Stimulated activated naive B cell treated with anti-CD40 and anti-IgM and Interleukin-4, amounts not matched to agents 10 μg/mL and 1 μg/mL and 100 μg/mL, for 72 hours (primary cell): ENCODE measurements at regions not wholly inside any gene's neighbourhood (a gene's known extent, or its start where the extent isn't known, plus 50 kb on each side); places are given as distances from the start of the nearest gene placed in this dataset.

ENCODE experiments used
- ATAC-seq, 2 donors: fragments of 150-1000 bp; cut with Tn5 transposase; replicated peaks; 2 replicates each; pipeline ENCODE4 v1.10.0; 2021; ENCODE audit warnings: moderate library complexity in 1 of 2
- DNase-seq: peaks from one replicate; pipeline ENCODE4 v3.0.0; 2021
- H3K27ac Mint-ChIP-seq: one replicate; pipeline ENCODE4 v1.8.0; 2022; ENCODE audit warnings: mild to moderate bottlenecking, mixed read lengths
- H3K27me3 Mint-ChIP-seq, 2 donors: one replicate each; pipeline ENCODE4 v1.8.0; 2022; ENCODE audit warnings: mixed read lengths in 2 of 2
- H3K36me3 Mint-ChIP-seq, 2 donors: one replicate each; pipeline ENCODE4 v1.8.0; 2022; ENCODE audit warnings: mixed read lengths in 2 of 2, mild to moderate bottlenecking in 1 of 2
- H3K4me1 Mint-ChIP-seq, 2 donors: one replicate each; pipeline ENCODE4 v1.8.0; 2022; ENCODE audit warnings: mixed read lengths in 2 of 2, mild to moderate bottlenecking in 1 of 2
- H3K4me3 Mint-ChIP-seq, 2 donors: one replicate each; pipeline ENCODE4 v1.8.0; 2022; ENCODE audit warnings: mild to moderate bottlenecking in 2 of 2, mixed read lengths in 2 of 2, moderate library complexity in 1 of 2
- H3K9me3 Mint-ChIP-seq, 2 donors: one replicate each; pipeline ENCODE4 v1.8.0; 2022; ENCODE audit warnings: mixed read lengths in 2 of 2, mild to moderate bottlenecking in 1 of 2

DNA sequence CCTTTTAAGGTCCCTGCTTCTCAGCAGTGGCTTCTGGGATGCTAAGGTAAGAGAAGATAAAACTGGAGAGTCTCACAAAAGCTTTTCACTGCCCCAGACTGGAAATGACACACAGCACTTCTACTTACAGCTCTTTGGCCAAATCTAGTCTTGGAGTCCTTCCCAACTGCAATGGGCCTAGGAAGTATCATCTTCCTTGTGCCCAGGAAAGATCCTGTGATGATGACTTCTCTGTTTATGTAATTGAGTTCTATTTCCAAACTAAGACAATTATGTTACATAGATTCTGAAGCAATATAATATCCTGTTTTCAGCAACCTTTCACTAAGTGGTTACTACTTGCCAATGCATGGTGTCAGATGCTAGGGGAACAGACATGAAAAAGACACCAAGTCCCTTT is 234.1 kb downstream of the PTEN start:
- ATAC-seq (no peak), DNase-seq (no peak)
- no peaks in the 10 kb centered on the region for H3K9me3 Mint-ChIP-seq
- no peak overlapping the region for H3K4me3 Mint-ChIP-seq
- no peaks in the 10 kb centered on the region for H3K36me3 Mint-ChIP-seq
- peaks cover 12 to 15% of the 10 kb centered on the region in 2 donors for H3K4me1 Mint-ChIP-seq
- no peaks in the 10 kb centered on the region for H3K27me3 Mint-ChIP-seq
- H3K27ac Mint-ChIP-seq = no peak overlapping the region

DNA sequence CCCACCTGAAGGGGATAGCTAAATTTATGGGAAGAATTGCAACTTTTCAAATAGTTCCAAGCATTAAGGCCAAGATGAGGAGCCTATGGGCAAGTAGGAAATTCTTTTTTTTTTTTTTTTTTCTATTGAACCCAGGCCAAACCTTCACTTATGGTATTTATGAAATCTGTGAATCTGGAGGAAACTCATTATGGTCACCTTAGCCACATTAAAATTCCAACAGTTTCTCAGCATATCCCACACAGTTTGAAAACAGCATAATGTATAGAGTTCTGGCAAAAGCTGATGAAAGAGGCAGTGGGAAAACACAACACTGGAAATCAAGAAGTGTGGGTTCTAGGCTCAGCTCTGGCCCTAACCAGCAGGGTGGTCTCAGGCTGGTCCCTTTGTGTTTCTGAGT is 236.9 kb downstream of the PTEN start:
- H3K27me3 Mint-ChIP-seq = no peaks in the 10 kb centered on the region
- no peak for ATAC-seq
- no peak overlapping the region for H3K4me3 Mint-ChIP-seq
- no peaks in the 10 kb centered on the region for H3K9me3 Mint-ChIP-seq
- H3K36me3 Mint-ChIP-seq = no peaks in the 10 kb centered on the region
- DNase-seq = no peak
- H3K27ac Mint-ChIP-seq = no peak overlapping the region
- peaks cover 16 to 21% of the 10 kb centered on the region in 2 donors for H3K4me1 Mint-ChIP-seq

DNA sequence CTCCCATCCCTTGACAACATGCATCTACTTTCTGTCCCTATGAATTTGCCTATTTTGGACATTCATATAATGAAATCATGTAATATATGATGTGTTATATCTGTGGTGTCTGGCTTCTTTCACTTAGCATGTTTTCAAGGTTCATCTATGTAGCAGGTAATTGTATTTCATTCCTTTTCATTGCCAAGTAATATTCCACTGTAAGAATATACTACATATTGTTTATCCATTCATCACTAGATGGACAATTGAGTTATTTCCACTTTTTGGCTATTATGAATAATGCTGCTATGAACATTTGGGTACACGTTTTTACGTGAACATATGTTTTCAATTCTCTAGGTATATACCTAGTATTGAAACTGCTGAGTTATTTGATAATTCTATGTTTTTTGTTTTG is 238.2 kb downstream of the PTEN start:
- DNase-seq (no peak), ATAC-seq (no peak)
- Mint-ChIP-seq H3K4me1 (peaks cover 23 to 30% of the 10 kb centered on the region in 2 donors), H3K36me3 (no peaks in the 10 kb centered on the region), H3K27ac (no peak overlapping the region), H3K9me3 (no peaks in the 10 kb centered on the region), H3K4me3 (no peak overlapping the region), H3K27me3 (no peaks in the 10 kb centered on the region)

DNA sequence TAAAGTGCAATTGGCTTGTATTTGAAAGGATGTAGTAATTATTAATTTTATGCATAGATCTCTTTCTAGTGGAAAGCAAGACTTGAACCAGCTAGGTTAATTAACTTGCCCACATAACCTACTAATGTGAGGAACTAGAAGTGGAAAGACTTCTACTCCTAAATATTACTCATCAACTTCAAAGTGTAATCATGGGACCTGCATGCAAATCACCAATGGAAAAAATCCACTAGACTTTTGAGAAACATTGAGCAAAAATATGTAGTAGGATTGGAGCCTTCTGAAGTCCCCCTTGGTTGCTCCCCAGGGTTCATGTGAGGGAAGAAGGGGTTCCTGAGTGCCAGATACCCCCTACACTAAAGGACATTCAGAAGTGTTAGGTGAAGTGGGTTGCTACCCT is 240.2 kb downstream of the PTEN start:
- H3K27ac Mint-ChIP-seq = no peak overlapping the region
- no peak for ATAC-seq
- H3K4me1 Mint-ChIP-seq = peaks cover 38 to 49% of the 10 kb centered on the region in 2 donors

DNA sequence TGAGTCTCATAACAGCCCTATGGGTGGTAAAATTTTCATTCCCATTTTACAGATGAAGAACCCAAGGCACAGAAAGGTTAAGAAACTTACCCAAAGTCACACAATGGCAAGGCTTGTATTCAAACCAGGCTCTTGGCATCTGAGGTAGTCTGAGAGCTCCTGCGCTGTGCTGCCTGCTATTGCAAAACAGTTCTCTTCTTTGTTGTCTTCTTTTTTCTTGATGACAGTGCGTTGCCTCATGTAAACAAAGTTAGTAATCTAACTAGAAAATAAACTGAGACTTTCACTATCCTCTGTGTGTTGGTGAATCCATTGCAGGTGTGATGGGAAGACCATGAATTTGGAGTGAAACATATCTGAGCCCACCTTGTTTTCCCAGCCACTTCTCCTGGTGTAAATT is 240.8 kb downstream of the PTEN start:
- H3K27me3 Mint-ChIP-seq = no peaks in the 10 kb centered on the region
- H3K9me3 Mint-ChIP-seq = no peaks in the 10 kb centered on the region
- DNase-seq = no peak
- ATAC-seq = no peak
- H3K36me3 Mint-ChIP-seq = no peaks in the 10 kb centered on the region
- peaks cover 38 to 49% of the 10 kb centered on the region in 2 donors for H3K4me1 Mint-ChIP-seq
- H3K27ac Mint-ChIP-seq = no peak overlapping the region
- no peak overlapping the region for H3K4me3 Mint-ChIP-seq

More for the DNA sequence above, 240.2 kb downstream of the PTEN start:
- no peak overlapping the region for H3K4me3 Mint-ChIP-seq
- H3K9me3 Mint-ChIP-seq = no peaks in the 10 kb centered on the region
- H3K36me3 Mint-ChIP-seq = no peaks in the 10 kb centered on the region
- no peaks in the 10 kb centered on the region for H3K27me3 Mint-ChIP-seq
- no peak for DNase-seq

DNA sequence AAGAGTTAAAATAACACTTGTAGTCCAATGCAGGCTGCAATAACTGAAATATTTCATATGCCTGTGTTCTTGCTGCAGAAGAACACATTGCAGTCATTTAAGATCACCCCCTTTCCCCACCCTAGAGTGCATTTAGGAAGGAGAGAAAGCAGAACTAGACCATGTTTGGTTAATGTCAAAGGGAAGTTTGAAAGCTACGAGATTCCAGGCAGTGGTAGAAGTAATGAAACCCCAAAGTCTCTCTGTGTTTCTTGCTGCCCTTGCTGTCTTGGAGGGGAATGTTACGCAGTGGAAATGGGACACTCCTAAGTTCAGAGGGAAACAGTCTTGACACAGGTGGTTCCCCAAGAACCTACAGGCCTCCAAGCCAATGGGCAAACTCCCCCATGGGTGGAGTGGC is 242.9 kb downstream of the PTEN start:
- no peak overlapping the region for H3K27ac Mint-ChIP-seq
- H3K4me1 Mint-ChIP-seq = peaks cover 49 to 50% of the 10 kb centered on the region in 2 donors
- no peaks in the 10 kb centered on the region for H3K36me3 Mint-ChIP-seq
- H3K4me3 Mint-ChIP-seq = no peak overlapping the region
- H3K27me3 Mint-ChIP-seq = no peaks in the 10 kb centered on the region
- DNase-seq (no peak), ATAC-seq (peak; percentile 20 to 31)
- no peaks in the 10 kb centered on the region for H3K9me3 Mint-ChIP-seq

DNA sequence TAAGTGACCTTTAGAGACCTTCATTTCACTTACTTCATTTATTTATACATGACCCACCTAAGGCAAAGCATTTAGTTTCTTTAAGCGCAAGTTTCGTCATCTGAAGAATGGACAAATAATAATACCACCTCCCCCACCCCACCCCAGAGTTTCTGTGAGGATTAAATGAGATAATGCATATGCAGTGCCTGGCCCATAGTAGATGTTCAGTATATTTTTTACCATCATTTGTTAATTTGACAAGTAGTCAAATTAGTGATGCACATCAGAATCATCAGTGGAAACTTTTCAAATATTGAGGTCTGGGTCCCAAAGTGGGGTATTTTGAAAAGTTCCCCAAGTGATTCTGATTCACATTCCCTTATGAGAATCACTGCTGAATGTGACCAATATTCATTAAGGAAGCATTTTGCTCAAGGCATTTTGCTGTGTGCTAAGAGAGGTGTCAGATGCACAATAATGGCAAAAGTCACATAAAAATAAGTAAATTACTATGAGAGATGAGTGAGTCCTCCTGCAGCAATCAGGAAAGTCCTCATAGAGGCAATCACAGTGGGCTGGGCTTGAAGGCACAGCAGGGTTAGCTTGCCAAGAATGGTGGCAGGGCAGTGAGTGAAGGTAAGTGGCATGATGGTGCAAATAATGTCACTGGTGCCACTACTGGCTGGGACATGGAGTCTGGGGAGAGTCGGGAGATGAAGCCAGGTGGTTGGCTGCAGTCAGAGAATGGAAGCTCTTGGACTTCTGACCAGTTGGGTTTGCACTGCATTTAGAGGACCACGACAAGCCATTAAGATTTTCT is 244.1 kb downstream of the PTEN start:
- DNase-seq (no peak), ATAC-seq (no peak)
- Mint-ChIP-seq H3K27me3 (no peaks in the 10 kb centered on the region), H3K4me3 (peak overlapping the region in 1 of 2 donors; percentile 37), H3K27ac (peak overlapping the region; percentile 89), H3K4me1 (peaks cover 49 to 55% of the 10 kb centered on the region in 2 donors), H3K9me3 (no peaks in the 10 kb centered on the region), H3K36me3 (no peaks in the 10 kb centered on the region)

DNA sequence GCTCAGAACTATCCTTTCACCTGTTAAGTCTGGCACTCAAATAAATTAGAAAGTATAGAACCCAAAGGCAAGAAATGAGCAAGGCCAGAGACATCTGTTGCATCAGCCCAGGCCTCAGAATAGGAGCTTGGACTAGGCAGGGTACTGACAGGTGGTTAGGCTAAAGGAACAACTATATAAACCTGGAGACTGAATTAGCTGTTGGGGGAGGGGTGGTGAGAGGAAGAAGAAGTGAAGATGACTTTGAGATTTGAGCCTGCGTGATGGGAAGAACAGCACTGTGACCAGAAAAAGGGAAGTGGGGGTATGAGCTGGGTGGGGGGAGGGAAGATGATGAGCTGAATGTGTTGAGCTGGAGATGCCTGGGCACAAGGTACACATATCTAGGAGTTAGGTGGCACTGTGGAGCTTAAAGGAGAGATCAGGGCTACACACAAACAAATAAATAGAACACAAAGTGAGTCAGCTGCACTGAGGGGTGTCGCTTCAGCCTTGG is 244.7 kb downstream of the PTEN start:
- no peaks in the 10 kb centered on the region for H3K9me3 Mint-ChIP-seq
- peak overlapping the region; percentile 0 to 37 for H3K4me3 Mint-ChIP-seq

DNA sequence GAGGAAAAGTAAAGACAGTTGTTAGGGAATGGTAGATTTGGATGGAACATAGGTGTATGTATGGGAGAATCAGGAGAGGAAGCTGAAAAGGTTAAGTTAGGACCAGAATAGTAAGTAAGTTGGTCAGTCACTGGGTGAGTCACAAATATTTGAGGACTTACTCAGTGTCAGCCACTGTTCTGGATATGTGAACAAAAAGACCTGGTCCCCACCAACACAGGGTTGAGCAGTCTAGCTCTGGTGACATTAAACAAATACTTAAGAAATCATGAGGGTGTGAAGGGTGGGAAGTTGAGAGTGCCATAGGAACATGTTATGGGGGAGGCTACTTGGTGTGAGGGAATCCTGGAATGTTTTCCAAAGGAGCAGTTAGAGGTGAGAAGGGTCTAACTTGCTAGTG is 246.9 kb downstream of the PTEN start:
- H3K4me3 Mint-ChIP-seq = peak overlapping the region; percentile 49 to 65
- no peak for DNase-seq
- H3K36me3 Mint-ChIP-seq = peaks cover 2% of the 10 kb centered on the region in 2 donors
- no peaks in the 10 kb centered on the region for H3K9me3 Mint-ChIP-seq
- peak overlapping the region; percentile 89 for H3K27ac Mint-ChIP-seq
- peak; percentile 52 to 54 for ATAC-seq
- no peaks in the 10 kb centered on the region for H3K27me3 Mint-ChIP-seq
- peaks cover 29 to 61% of the 10 kb centered on the region in 2 donors for H3K4me1 Mint-ChIP-seq

More for the DNA sequence above, 244.7 kb downstream of the PTEN start:
- peak overlapping the region; percentile 89 for H3K27ac Mint-ChIP-seq
- no peaks in the 10 kb centered on the region for H3K27me3 Mint-ChIP-seq
- DNase-seq (peak; percentile 65), ATAC-seq (peak; percentile 41 to 49)
- peaks cover 48 to 58% of the 10 kb centered on the region in 2 donors for H3K4me1 Mint-ChIP-seq
- no peaks in the 10 kb centered on the region for H3K36me3 Mint-ChIP-seq

DNA sequence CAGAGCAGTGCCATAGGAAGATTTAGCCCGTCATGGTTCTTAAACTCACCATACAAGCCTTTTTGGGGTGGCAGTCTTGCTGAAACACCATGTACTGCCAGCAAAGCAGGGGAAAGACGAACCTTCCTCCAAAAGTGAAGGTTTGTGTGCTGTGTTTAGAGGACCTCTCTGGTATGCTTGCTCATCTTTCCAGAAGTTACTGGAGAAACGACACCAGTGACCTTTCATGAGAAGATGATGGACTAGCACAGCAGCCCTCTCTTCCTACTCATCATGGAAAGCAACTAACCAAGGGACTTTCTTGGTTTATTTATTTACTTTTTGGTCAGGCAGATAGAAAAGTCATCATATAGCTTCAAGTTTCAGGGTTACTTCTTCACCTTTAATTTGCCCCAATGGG is 247.4 kb downstream of the PTEN start:
- peak overlapping the region; percentile 49 to 65 for H3K4me3 Mint-ChIP-seq
- ATAC-seq (peak; percentile 65), DNase-seq (peak; percentile 56)
- no peaks in the 10 kb centered on the region for H3K9me3 Mint-ChIP-seq
- H3K27me3 Mint-ChIP-seq = no peaks in the 10 kb centered on the region
- peak overlapping the region; percentile 89 for H3K27ac Mint-ChIP-seq
- peaks cover 27 to 61% of the 10 kb centered on the region in 2 donors for H3K4me1 Mint-ChIP-seq
- peaks cover 2% of the 10 kb centered on the region in 2 donors for H3K36me3 Mint-ChIP-seq

DNA sequence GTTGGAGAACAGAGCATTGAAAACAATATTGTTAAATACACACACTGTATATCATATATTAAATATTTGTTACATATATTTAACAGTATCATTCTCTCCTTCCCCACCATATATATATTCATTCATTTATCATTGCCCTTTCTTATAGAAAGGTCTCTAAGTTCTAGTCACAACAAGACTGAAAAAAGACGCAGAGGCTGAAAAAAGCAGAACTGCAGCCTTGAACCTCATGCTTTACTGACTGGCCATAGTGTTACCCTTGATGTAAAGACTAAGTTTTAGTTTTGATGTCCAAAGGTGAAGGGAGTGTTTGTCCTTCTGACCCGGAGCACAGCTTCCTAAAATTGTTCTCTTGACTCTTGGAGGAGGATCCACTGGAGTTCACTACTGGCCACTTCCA is 247.9 kb downstream of the PTEN start:
- DNase-seq (peak; percentile 55), ATAC-seq (peak; percentile 58 to 64)
- peak overlapping the region in 1 of 2 donors; percentile 33 for H3K4me3 Mint-ChIP-seq
- H3K4me1 Mint-ChIP-seq = peaks cover 23 to 57% of the 10 kb centered on the region in 2 donors
- peaks cover 2% of the 10 kb centered on the region in 2 donors for H3K36me3 Mint-ChIP-seq
- H3K9me3 Mint-ChIP-seq = no peaks in the 10 kb centered on the region
- H3K27me3 Mint-ChIP-seq = no peaks in the 10 kb centered on the region
- H3K27ac Mint-ChIP-seq = peak overlapping the region; percentile 75

DNA sequence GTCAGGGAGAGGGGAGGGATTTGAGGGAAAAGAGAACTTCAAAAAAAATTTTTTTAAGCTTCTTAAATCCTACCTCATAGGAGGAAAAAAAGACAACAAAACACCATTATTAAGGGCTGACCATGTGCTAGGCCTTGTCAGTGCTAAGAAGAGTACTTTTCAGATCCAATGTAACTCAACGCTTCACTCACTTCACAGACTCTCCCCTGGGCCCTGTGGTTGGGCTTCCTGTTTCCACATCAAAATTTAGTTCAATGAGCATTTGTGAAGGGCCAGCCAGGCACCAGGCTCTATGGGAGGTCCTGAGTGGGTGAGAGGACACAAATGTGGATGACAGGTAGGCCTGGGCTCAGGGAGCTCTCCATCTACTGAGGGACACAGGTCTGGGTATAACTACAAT is 249.8 kb downstream of the PTEN start:
- peak overlapping the region; percentile 22 to 54 for H3K4me3 Mint-ChIP-seq
- no peaks in the 10 kb centered on the region for H3K27me3 Mint-ChIP-seq
- H3K9me3 Mint-ChIP-seq = no peaks in the 10 kb centered on the region
- peak overlapping the region; percentile 89 for H3K27ac Mint-ChIP-seq
- ATAC-seq (peak; percentile 31 to 34), DNase-seq (peak; percentile 72)
- peaks cover 2% of the 10 kb centered on the region in 2 donors for H3K36me3 Mint-ChIP-seq
- H3K4me1 Mint-ChIP-seq = peaks cover 4 to 41% of the 10 kb centered on the region in 2 donors

DNA sequence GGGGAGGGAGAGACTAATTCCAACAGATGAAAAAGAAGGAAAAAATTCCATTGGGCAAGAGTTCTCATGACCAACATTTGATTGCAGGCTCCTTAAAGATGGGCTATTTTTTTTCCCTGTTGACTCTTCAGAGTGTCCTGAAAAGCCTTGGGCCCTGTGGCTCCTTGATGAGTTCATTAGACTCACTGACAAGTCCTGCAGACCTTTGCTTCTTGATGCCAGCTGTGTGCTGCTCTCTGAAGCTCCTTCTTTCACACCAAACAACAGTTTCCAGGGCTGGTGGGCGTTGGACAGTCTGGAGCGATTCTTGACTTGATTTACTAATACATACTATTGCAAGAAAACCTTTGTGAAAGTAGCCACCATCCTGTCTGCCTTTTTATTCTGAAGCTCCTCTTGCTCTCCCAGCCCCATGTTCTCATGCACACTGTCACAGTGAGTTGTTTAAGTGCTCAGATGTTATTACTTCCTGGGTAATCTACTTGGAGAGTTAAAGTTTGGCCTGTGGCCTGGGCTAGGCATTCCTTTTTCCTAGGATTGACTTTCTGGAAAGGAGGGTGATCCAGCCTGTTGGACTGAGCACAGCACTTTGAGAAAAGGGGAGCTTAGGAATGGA is 250.3 kb downstream of the PTEN start:
- H3K9me3 Mint-ChIP-seq = no peaks in the 10 kb centered on the region
- H3K4me1 Mint-ChIP-seq = peaks cover 0 to 39% of the 10 kb centered on the region in 2 donors
- peaks cover 2% of the 10 kb centered on the region in 2 donors for H3K36me3 Mint-ChIP-seq

DNA sequence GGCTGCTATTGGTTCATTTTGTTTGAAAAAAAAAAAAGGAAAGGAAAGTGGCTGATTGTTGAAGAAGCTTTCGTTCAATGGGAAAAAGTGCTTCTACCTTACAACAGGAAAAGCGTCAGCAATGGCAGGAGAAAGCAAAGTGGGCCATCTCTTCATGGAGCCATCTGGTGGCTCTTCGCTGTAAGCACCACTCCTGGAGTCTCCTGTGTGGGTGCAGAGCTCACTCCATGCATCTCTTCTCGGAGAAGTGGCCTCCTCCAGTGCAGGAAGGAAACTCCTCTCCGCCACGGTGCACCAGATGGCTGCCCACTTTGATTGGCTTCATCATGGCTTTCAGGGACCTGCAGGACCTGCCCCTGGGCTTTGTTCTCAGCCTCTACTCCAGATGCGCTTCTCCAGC is 250.9 kb downstream of the PTEN start:
- H3K4me3 Mint-ChIP-seq = peak overlapping the region in 1 of 2 donors; percentile 36
- H3K4me1 Mint-ChIP-seq = peaks cover 0 to 39% of the 10 kb centered on the region in 2 donors
- H3K36me3 Mint-ChIP-seq = peaks cover 2% of the 10 kb centered on the region in 2 donors
- no peaks in the 10 kb centered on the region for H3K27me3 Mint-ChIP-seq
- DNase-seq = no peak
- ATAC-seq = no peak
- H3K27ac Mint-ChIP-seq = peak overlapping the region; percentile 56
- no peaks in the 10 kb centered on the region for H3K9me3 Mint-ChIP-seq

More for the DNA sequence above, 250.3 kb downstream of the PTEN start:
- Mint-ChIP-seq H3K27ac (peak overlapping the region; percentile 89), H3K27me3 (no peaks in the 10 kb centered on the region), H3K4me3 (peak overlapping the region; percentile 36 to 54)
- no peak for DNase-seq
- ATAC-seq = no peak
